Endometrium (tissue), 2 donors: ENCODE measurements at regions not wholly inside any gene's neighbourhood (a gene's known extent, or its start where the extent isn't known, plus 50 kb on each side); places are given as distances from the start of the nearest gene placed in this dataset.
"Not testable (repeated sequence)": the region's sequence is repeated elsewhere in the genome, so short reads cannot be mapped to it uniquely, and the experiment has no call there.

Source experiments
- FAIRE-seq: peaks from 2 replicates; lab custom pipeline; 2012; peaks lifted over from hg19 to GRCh38; lab: Jason Lieb, UNC
- donor health status: control.
- donor health status: control.

DNA sequence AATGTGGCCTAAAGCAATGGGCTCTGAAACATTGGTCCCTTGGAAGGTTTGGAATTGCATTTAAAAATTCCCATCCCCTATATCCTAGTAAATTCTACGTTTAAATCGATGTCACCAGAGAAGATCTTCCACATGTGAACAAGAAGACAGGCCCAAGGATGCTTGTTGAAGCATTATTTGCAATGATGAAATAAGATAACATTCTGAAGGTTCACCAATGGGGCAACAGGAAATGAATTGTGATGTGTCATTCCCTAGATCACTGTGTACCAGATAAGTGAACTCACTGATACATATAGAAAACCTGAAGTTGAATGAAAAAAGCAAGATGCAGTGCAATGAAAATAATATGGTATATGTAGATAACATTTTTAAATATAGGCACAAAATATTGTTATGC is 464.3 kb upstream of the BTBD3 start:
- no peak for FAIRE-seq

DNA sequence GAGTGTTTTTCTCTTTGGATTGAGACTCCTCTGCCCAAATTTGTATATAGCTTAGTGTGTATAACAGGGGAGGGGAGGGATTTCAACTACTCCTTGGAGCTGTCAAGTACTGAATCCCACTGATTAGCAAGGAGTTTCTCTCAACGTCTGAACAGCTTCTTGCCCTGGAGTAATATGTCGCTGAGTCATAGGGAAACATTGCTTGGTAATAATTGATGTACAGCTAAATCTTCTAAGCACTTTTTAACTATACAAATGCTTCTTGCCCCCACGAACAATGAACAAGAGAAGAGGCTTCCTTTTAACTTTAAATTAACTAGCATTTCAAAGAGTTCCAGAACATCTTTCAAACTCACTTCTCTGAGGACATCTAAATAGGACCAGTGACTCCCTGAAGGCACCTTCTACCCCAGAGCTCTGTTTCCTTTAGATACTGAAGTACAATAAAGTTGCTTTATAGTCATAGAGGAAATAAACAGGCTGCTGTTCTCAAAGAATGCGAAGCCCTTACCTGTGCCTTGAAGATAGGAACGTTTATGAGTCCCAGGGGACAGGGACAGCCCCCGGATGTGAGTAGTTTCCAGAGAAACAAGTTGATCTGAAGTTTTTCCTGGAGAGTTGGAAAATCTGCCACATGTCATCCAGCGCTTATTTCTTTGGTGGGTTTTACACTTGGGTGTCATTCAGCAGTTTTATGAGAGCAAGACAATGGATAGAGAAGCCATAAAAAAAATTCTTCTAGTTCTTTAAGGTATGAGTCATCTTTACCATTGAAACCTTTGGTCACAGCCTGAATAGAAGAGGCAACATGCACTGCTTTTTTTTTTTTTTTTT is 462.5 kb upstream of the BTBD3 start:
- FAIRE-seq: no peak

DNA sequence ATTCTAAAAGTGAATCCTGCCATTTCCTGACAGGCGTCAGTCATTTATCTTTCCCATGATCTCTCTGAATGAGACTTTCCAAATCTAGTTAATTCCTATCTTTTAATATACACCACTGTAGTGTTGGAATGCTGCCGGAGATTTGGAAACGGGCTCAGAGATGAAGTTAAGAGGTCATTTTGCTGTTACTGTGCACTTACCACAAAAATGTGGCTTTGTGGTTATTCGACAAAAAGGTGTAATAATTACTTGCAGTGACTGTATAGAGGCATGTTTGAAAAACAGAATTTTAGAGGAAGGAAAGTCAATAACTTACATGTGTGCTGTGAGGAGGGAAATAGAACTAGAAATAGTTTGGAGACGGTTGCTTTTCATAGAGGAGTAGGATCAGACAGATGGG is 460.2 kb upstream of the BTBD3 start:
- no peak for FAIRE-seq

DNA sequence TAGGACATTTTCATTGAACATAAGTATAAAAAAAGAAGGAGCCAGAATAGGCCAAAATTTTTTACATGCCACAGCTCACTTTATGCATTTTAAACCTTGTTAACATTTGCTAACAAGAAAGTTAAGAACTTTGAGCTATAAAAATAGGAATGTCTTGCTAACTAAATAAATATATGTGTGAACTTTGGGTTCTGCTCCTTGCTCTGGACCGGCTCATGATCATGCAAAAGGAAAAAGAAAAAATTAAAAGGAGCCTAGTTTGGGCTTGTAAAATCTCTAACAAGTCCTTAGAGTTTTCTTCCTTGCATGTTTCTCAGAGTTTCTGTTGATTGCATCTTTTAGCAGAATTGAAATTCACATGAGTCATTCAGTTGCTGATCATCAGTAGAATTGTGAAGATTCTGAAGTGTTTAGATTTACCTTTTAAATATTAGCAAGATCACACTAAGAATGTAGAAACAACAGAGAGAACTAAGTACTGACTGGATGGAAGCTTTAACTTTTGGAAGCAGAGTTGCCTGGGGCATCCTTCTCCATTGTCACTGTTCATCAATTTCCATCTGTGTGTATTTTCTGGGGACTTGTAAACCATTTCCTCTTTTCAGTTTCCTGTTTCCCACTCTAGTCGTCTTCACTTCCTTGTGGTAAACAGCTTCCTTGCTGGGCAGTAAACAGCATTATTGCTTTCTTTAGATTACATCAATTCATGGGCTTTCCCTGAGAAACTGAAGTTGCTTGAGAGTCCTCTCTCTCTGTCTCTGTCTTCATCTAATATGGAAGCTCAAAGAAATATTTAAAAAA is 458.4 kb upstream of the BTBD3 start:
- FAIRE-seq: no peak

DNA sequence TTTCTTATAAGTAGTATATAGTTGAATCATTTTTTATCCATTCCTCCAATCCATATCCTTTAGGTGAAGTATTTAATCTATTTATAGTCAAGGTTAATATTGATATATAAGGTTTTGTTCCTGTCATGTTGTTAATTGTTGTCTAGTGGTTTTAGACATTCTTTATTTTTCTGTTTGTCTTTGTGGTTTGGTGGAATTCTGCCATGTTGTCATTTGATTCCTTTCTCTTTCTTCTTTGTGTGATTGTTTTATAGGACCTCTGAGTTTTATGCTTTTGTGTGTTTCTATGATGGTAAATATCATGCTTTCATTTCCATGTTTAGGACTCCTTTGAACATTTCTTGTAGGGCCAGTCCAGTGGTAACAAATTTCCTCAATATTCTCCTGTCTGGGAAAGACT is 450.3 kb upstream of the BTBD3 start:
- no peak for FAIRE-seq

DNA sequence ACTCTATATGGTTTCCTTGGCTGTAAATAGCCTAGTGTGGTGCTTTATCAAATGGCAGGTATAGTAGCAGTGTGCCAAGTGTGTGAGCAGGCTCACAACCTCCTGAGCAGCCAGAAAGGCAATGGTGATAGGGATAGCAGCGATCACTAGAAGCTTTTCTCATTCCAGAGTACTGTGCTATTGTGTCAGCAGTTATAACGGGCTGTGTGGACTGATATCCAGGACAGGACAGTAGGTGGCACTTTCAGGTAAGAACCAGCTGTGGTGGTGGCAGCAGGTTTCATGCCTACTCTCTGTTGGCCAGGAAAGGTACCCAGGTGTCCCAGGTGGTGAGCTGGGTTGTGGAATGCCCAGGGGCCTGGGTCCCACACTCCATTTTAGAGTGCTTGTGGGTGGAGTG is 448.8 kb upstream of the BTBD3 start:
- FAIRE-seq: no peak

DNA sequence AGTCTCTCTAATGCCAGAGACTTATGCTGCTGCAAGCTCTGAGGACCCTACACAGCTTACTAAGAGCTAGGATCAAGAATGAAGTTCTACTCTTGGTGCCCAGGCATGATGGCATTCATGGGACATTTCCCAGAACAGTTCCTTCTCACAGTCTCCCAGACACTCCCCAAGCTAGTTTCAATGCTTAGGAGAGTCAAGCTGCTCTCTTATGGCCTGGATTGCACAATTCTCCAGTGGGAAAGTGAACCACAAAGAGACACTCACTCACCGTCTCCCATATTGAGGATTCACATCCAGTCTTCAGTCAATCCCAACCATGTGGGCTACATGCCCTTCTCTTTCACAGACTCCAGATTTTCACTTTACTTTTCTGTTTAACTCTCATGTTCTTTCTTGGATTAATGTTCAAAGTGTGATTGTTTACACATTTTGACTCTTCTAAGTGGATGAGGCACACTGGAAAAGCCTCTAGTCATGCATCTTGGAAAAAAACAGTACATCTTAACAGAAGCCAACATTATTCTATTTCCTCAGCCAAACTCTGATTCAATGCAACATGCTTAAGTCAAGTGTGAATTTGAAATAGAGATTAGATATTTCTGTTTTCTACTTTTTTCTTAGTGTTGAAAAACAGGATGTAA is 447.8 kb upstream of the BTBD3 start:
- FAIRE-seq: no peak

DNA sequence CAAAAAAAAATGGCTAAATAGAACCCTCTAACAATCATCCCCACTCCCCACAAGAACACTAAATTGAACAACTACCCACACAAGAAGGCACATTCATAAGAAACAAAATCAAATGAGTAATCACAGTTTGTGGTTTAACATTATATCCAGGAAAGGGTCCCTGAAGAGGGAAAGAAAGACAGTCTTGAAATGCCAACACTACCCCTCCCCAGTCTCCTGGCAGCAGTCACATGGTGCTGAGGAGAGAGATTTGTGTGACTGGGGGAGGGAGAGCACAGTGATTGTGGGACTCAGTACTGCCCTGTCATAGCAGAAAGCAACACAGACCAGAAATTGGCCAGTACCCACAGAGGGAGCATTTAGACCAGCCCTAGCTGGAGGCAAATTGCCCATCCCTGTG is 443.7 kb upstream of the BTBD3 start:
- FAIRE-seq: no peak

DNA sequence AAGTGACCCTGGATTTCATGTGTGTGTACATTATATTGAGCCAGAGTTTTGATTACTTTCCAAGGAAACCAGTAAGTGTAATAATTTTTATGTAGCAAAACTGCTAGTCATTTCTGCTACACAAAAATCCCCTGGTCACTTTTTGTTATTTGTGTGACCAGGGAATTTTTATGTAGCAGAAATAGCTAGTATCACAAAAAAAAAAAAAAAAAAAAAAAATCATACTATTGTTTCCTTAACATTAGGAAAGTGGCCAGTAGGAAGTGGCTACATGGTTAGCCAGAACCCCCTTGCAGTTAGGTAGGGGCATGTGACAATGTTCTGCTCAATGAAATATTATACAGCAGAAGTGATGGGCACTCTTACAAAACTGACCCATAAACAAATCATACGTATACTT is 434.0 kb upstream of the BTBD3 start:
- no peak for FAIRE-seq

DNA sequence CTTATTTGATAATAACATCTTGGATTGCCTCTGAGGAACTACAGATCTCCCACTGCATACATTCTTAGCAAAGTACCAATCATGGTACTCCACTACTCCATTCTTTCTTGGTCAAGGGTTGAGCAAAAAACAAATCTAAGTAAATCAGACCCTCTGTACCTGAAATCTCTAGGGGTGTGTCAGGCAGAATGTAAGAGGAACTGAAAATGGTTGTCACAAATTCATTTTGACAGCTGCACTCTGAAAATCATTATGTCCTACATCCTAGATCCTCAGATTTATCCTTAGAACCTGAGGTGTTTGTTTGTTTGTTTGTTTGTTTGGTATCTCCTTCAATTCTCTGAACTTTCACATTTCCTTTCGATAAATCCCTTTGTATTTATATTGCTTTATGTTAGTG is 433.2 kb upstream of the BTBD3 start:
- FAIRE-seq: no peak

DNA sequence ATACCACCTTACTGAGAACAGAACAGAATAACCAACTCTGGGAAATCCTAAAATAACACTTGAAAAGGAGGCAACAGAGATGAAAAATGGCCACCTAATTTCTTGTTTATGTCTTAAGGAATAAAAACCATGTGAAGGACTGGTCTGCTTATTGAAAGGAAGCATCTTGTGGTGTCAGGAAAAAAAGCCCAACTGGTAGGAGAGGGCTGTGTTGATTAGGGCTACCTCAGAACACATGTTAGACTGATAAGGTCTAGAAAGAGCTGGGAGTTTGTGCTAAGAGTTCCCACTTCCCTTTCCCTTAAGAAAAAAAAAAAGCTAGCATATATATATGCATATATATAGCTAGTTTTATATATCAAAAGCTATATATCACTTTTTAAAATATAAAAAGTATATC is 425.3 kb upstream of the BTBD3 start:
- no peak for FAIRE-seq

DNA sequence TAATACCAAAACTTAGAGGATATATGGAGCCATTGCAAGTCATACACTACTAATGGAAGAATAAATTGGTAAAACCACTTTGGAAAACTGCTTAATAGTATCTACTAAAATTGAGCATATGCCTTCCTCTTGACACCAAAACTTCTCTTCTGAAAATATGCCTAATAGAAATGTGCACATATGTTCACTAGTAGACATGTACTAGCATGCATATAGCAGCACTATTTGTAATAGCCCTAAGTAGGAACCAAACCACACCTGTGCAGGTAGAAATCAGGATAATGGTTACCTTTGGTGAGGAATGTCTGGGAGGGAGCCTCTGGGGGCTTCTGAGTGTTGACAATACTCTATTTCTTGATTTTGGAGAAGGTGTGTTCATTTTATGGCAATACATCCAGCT is 424.8 kb upstream of the BTBD3 start:
- no peak for FAIRE-seq

DNA sequence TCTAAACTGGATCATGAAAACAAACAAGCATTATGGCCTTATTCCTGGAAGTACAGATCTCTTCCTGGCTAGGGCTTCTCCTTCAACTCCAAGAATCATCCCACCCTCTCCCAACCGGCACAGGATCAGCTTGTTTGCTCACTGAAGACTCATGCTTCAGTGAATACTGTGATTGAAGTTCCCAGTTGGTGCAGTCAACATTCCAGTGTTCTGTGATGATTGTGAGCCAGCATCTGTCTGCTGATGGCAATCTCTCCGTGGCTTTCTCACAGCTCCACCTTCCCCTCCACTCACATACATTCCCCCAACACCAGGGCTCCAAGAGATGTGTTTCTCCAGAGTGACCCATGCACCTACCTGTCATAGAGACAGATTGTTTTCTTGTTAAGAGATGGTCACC is 421.3 kb upstream of the BTBD3 start:
- FAIRE-seq: no peak

DNA sequence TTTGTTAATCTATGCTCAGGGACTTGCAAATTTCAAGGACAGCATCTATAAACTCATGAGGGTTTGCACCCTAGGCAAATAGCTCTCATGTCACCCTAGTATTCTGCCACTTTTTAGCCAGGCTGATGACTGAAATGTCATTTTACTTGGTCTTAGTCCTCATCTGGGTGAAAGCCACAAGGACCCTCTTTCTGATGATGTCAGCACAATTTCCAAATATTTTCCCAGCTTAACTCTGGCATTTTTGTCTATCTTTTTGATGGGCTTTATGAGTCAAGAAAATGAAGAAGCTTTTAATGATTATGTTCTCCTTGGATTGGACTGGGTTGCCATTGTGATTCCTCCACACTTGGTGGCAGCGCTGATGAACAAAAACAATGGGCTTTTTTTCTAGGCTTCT is 420.1 kb upstream of the BTBD3 start:
- FAIRE-seq: no peak

DNA sequence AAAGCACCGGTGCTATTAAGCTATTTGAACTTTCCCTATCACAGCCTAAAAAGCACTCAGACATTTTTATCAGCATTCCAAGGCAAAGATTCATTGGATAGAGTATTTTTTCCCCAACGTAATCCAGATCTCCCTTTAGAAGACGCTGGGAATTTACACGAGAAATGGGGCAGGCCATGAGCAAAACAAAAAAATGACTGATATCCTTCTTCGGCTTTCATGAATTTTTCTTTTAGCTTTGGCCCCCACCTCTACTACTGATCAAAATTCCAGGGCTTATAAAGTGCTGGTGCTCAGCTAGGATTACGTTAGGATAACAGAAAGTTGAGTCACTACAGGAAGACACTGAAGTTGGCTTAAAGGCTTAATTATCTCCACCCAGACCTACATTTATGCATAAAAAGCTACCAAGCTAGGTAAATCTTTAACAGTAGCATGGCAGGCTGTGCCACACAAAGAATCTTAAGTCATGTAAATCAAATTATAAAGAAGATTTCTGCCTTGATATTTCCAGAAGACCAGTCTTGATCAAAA is 418.5 kb upstream of the BTBD3 start:
- no peak for FAIRE-seq

DNA sequence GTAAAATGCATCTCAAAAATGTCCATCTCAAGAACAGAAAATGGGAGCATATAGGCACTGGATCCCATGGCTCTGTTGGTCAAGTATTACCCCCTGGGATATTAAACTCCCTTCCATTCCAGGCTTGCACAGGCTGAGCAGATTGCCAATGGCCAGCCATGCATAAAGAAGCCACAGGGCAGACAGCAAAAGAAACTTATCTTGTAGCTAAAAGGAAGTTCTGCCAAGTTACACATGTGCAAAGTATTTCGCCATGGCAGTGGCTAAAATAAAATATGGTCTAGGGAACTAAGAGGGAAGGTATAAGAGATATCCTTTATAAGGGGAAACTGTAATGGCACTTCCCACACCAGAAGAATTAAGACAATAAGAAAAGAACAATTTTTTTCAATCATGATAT is 415.6 kb upstream of the BTBD3 start:
- no peak for FAIRE-seq

DNA sequence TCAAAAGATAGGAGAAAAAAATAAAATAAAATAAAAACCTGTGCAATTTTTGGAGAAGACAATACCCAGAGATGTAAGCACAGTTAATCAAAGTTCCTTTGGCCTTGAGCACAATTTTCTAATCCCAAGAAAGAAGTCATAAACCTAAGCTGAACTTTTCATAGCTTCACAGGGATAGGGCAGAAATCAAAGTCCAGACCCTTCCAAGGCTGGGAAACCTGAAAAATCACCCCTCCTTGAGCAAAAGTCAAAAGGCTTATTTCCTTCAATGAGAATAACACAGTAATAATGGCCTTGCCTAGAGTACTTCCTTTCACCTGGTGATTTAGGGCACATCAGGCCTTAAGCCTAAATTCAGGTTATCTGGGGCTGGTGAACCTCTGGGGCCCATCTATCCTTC is 415.0 kb upstream of the BTBD3 start:
- no peak for FAIRE-seq

DNA sequence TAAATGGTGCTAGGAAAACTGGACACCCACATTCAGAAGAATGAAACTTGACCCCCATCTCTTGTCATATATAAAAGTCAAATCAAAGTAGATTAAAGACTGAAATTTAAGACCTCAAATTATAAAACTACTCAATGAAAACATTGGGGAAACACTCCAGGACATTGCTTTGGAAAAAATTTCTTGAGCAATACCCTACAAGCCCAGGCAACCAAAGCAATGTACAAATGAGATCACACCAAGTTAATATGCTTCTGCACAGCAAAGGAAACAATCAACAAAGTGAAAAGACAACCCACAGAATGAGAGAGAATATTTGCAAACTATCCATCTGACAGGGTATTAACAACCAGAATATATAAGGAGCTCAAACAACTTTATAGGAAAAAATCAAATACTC is 407.9 kb upstream of the BTBD3 start:
- no peak for FAIRE-seq

DNA sequence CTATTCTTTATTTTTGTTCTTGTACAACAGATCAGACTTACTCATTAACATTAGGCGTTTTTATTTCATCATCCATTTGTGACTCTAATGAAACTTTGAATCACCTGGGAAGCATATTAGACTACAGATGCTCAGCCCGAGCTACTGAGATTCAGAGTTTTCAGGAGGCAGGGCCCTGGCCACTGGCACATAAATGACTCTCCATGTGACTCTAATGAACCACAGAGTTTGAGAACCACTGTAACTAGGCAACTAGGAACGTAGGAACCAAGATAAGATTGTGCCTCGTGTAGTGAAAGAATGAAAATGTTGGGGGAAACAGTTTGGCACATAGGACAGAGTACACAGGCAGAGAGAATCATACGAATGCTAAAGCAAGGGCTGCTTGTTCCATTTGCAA is 405.9 kb upstream of the BTBD3 start:
- FAIRE-seq: no peak

DNA sequence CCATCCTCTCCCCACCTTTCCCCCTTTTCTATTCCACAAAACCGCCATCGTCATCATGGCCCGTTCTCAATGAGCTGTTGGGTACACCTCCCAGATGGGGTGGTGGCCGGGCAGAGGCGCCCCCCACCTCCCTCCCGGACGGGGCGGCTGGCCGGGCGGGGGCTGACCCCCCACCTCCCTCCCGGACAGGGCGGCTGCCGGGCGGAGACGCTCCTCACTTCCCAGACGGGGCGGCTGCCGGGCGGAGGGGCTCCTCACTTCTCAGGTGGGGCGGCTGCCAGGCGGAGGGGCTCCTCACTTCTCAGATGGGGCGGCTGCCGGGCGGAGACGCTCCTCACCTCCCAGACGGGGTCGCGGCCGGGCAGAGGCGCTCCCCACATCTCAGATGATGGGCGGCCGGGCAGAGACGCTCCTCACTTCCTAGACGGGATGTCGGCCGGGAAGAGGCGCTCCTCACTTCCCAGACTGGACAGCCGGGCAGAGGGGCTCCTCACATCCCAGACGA is 404.4 kb upstream of the BTBD3 start:
- not testable (repeated sequence) for FAIRE-seq

DNA sequence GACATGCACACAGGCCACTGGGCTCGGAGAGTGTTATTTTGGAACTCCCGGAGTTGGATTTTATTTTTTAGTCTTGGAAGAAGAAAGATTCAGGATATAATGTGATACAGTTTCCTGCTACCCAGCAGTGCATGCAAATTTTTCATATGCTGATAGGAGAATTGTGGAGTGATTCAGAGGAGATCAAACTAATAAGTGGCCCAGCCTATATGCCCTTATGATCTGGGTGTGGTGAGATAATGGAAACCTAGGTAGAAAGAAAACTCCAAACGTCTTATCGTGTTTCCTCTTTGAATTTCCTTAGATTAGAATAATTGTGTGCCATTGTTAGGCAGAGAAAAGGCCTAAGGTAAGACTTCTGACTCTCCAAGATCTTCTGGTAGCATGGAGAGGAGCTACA is 401.2 kb upstream of the BTBD3 start:
- FAIRE-seq: no peak

DNA sequence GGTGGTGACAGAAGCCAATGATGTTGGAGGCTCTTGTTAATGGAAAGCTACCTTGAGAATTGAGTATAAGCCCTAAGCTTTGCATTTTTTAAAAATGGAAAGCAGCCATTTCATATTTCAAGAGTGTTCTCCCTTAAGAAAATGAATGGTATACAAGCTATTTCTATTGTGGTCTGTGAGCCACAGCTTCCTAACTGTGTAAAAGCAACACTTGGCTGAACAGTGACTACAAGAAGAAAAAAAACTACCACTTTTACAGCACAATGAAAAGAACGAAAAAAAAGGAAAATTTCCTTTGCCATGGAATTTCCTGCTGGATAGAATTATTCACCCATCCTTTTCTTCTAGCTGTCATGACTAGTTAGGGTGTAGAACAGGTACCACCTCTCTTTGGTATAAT is 397.1 kb upstream of the BTBD3 start:
- FAIRE-seq: no peak
